Spleen (tissue), 11 donors: ENCODE measurements at regions not wholly inside any gene's neighbourhood (a gene's known extent, or its start where the extent isn't known, plus 50 kb on each side); places are given as distances from the start of the nearest gene placed in this dataset.

Experiments
- DNase-seq: peaks from one replicate; pipeline ENCODE4 v3.0.0-alpha.2; 2020
- H3K27ac ChIP-seq, 8 donors: fragments of 200-600 bp; sonication (generic) in 7 of 8; 1 replicate in 4 of 8; 2 replicates in 4 of 8; pipeline versions ENCODE4 v1.5.0 to v1.8.0; 2016 to 2021; ENCODE audit warnings: inconsistent platforms in 4 of 8, mild to moderate bottlenecking in 4 of 8, moderate library complexity in 1 of 8
- H3K27me3 ChIP-seq, 7 donors: fragments of 200-600 bp; sonication (generic) in 6 of 7; replicated peaks in 1 of 7; 1 replicate in 4 of 7; 2 replicates in 3 of 7; pipeline versions ENCODE4 v1.5.0 to v1.8.0; 2016 to 2021; ENCODE audit warnings: inconsistent platforms in 3 of 7, mild to moderate bottlenecking in 1 of 7
- H3K36me3 ChIP-seq, 6 donors: fragments of 200-600 bp; sonication (generic) in 5 of 6; 1 replicate in 4 of 6; 2 replicates in 2 of 6; pipeline versions ENCODE4 v1.5.0 to v1.8.0; 2016 to 2021; ENCODE audit warnings: inconsistent platforms in 2 of 6
- H3K4me1 ChIP-seq, 6 donors: fragments of 200-600 bp; sonication (generic) in 5 of 6; 1 replicate in 3 of 6; 2 replicates in 3 of 6; pipeline versions ENCODE4 v1.5.0 to v1.8.0; 2016 to 2021; ENCODE audit warnings: inconsistent platforms in 3 of 6
- H3K4me3 ChIP-seq, 8 donors: fragments of 200-600 bp; sonication (generic) in 7 of 8; 1 replicate in 4 of 8; 2 replicates in 4 of 8; pipeline versions ENCODE4 v1.5.0 to v1.8.0; 2016 to 2021; ENCODE audit warnings: inconsistent platforms in 4 of 8, mild to moderate bottlenecking in 4 of 8, moderate library complexity in 2 of 8
- H3K9me3 ChIP-seq, 8 donors: fragments of 200-600 bp; sonication (generic) in 7 of 8; 1 replicate in 4 of 8; 2 replicates in 4 of 8; pipeline versions ENCODE4 v1.5.0 to v1.8.0; 2016 to 2021; ENCODE audit warnings: inconsistent platforms in 4 of 8
- POLR2A ChIP-seq, 3 donors: fragments of 450-650 bp; IDR thresholded peaks; one replicate each; pipeline ENCODE4 v1.5.1; 2017; ENCODE audit warnings: antibody characterized with exemption in 3 of 3, mild to moderate bottlenecking in 1 of 3
- POLR2AphosphoS5 ChIP-seq, 3 donors: sonication (generic); formaldehyde crosslinking; IDR thresholded peaks; one replicate each; pipeline ENCODE4 v1.5.1; 2017; ENCODE audit warnings: antibody characterized with exemption in 3 of 3
- WGBS, 5 donors: extraction: QIAGEN DNeasy Blood & Tissue Kit in 3 of 5; methylation state at CpG; one replicate each; pipeline versions ENCODE4 v1.1.5 to v1.1.7; 2013 to 2018; 5-methylcytosine and 5-hydroxymethylcytosine counted together
- intact Hi-C: fragments of 100-400 bp; cut with DNase I; formaldehyde crosslinking; loops from one replicate; pipeline ENCODE4 v1.15.0; 2023; ENCODE audit warnings: low total_unique reads
- TF ChIP-seq, protein P1 (sequence below), 11 experiments: fragments of 200-600 bp in 7 of 11; fragments of 450-650 bp in 4 of 11; sonication (generic) in 4 of 11; IDR thresholded peaks in 8 of 11; conservative IDR thresholded peaks in 3 of 11; 1 replicate in 7 of 11; 2 replicates in 4 of 11; pipeline versions ENCODE4 v1.4.0 to v1.8.0; 2016 to 2021; ENCODE audit warnings: antibody characterized with exemption in 11 of 11, inconsistent platforms in 4 of 11, mild to moderate bottlenecking in 1 of 11
- donor health status: healthy with polysubstance abuse.
- donor health status: DM: no; HTN: no; CAD: no; lungs with moderate emphysema.
- donor health status: DM: no; HTN: no; CAD: no.
- donor health status: Bipolar disorder and iron deficiency.
- donor health status: healthy.
- donor health status: DM: no; HTN: no; CAD: no.
- donor health status: DM: yes; HTN: yes; CAD: no.

- Histone ChIP-seq H3K27ac (no peak overlapping the region), H3K27me3 (no peaks in the 10 kb centered on the region), H3K4me3 (no peak overlapping the region), H3K4me1 (no peaks in the 10 kb centered on the region), H3K9me3 (peaks cover 0 to 21% (median 11%) of the 10 kb centered on the region in 8 donors), H3K36me3 (no peaks in the 10 kb centered on the region)
- DNase-seq = no peak
- 51 to 80% (median 65%) methylated on average over 2 of the region's 2 CpGs for WGBS, 5 donors
- TF ChIP-seq POLR2AphosphoS5 (IDR thresholded peaks at IDR 0.05) (no peak), POLR2A (IDR thresholded peaks at IDR 0.05) (no peak)
- TF ChIP-seq, protein P1, sequence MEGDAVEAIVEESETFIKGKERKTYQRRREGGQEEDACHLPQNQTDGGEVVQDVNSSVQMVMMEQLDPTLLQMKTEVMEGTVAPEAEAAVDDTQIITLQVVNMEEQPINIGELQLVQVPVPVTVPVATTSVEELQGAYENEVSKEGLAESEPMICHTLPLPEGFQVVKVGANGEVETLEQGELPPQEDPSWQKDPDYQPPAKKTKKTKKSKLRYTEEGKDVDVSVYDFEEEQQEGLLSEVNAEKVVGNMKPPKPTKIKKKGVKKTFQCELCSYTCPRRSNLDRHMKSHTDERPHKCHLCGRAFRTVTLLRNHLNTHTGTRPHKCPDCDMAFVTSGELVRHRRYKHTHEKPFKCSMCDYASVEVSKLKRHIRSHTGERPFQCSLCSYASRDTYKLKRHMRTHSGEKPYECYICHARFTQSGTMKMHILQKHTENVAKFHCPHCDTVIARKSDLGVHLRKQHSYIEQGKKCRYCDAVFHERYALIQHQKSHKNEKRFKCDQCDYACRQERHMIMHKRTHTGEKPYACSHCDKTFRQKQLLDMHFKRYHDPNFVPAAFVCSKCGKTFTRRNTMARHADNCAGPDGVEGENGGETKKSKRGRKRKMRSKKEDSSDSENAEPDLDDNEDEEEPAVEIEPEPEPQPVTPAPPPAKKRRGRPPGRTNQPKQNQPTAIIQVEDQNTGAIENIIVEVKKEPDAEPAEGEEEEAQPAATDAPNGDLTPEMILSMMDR (IDR thresholded peaks at IDR 0.05 in 8 of 11, conservative IDR thresholded peaks at IDR 0.05 in 3 of 11) = no peak
- intact Hi-C loops = no loop called here
These were observed 1267.0 kb upstream of the CHAC2 start for GRCh38 chr2:52500561-52500960.

GRCh38 chr2:52498077-52498750, 1269.4 kb upstream of the CHAC2 start:
- 62 to 89% (median 75%) methylated on average over 3 of the region's 3 CpGs for WGBS, 5 donors
- Histone ChIP-seq H3K9me3 (peaks cover 0 to 21% (median 11%) of the 10 kb centered on the region in 8 donors), H3K27me3 (no peaks in the 10 kb centered on the region), H3K36me3 (no peaks in the 10 kb centered on the region), H3K27ac (no peak overlapping the region), H3K4me1 (no peaks in the 10 kb centered on the region), H3K4me3 (no peak overlapping the region)
- TF ChIP-seq POLR2AphosphoS5 (IDR thresholded peaks at IDR 0.05) (no peak), POLR2A (IDR thresholded peaks at IDR 0.05) (no peak)
- TF ChIP-seq, protein P1 (IDR thresholded peaks at IDR 0.05 in 8 of 11, conservative IDR thresholded peaks at IDR 0.05 in 3 of 11) = no peak
- no peak for DNase-seq
- intact Hi-C loops = no loop called here

DNA sequence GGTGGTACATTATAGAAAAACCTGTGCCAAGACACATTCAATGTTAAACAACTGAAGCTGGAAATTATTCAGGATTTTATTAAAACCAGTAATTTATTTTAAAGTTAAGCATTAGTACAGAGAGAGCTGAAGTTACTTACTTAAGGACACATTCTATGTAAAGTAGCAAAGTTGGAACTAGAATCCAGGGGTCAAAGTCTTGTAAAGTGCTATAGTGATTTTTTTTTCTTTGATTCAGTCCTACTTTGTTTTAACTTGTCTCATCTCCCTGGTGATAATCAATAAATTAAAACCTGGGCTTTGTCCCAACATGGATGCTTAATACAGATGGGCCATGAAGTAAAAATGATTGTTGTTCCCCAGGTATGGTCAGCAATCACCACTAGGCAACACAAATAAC, 1271.8 kb upstream of the CHAC2 start:
- TF ChIP-seq POLR2A (IDR thresholded peaks at IDR 0.05) = no peak
- TF ChIP-seq, protein P1 (IDR thresholded peaks at IDR 0.05 in 8 of 11, conservative IDR thresholded peaks at IDR 0.05 in 3 of 11) = no peak
- TF ChIP-seq POLR2AphosphoS5 (IDR thresholded peaks at IDR 0.05) = no peak
- Histone ChIP-seq H3K36me3 (no peaks in the 10 kb centered on the region), H3K27ac (no peak overlapping the region), H3K4me1 (no peaks in the 10 kb centered on the region), H3K4me3 (no peak overlapping the region), H3K9me3 (peaks cover 0 to 37% (median 22%) of the 10 kb centered on the region in 8 donors), H3K27me3 (no peaks in the 10 kb centered on the region)
- intact Hi-C loops = no loop called here
- no peak for DNase-seq

GRCh38 chr2:52477166-52477565, 1290.4 kb upstream of the CHAC2 start:
- WGBS, 5 donors = 69 to 82% (median 76%) methylated on average over 1 of the region's 1 CpG
- intact Hi-C loops = no loop called here
- TF ChIP-seq POLR2A (IDR thresholded peaks at IDR 0.05) (no peak), POLR2AphosphoS5 (IDR thresholded peaks at IDR 0.05) (no peak)
- TF ChIP-seq, protein P1 (IDR thresholded peaks at IDR 0.05 in 8 of 11, conservative IDR thresholded peaks at IDR 0.05 in 3 of 11) = no peak

More at GRCh38 chr2:52477166-52477565, 1290.4 kb upstream of the CHAC2 start:
- DNase-seq = no peak
- H3K4me1 ChIP-seq = no peaks in the 10 kb centered on the region
- H3K27ac ChIP-seq = no peak overlapping the region
- H3K9me3 ChIP-seq = peaks cover 0 to 10% (median 0%) of the 10 kb centered on the region in 8 donors
- H3K27me3 ChIP-seq = no peaks in the 10 kb centered on the region
- no peak overlapping the region for H3K4me3 ChIP-seq
- H3K36me3 ChIP-seq = no peaks in the 10 kb centered on the region
